ENCODE measurements at regions not wholly inside any gene's neighbourhood (a gene's known extent, or its start where the extent isn't known, plus 50 kb on each side); places are given as distances from the start of the nearest gene placed in this dataset.
A peak's percentile ranks its signal among the peaks of the same experiment; 100 is the strongest.

GRCh38 chr15:61759639-61760038 lies 300.6 kb downstream of the VPS13C start:
- Histone ChIP-seq H3K4me1 (ENCODE audit: control insufficient read depth, insufficient read depth, low read length) (no peaks in the 10 kb centered on the region), H3K4me2 (ENCODE audit: low read length) (no peak overlapping the region), H3K4me3 (ENCODE audit: low read length) (no peak overlapping the region), H3K36me3 (ENCODE audit: insufficient read depth, low read length) (no peaks in the 10 kb centered on the region), H3K9me3 (replicated peaks; ENCODE audit: low read length) (no peaks in the 10 kb centered on the region), H3K9ac (ENCODE audit: low read depth, low read length) (no peak overlapping the region), H3K27me3 (ENCODE audit: control insufficient read depth, insufficient read depth, low read length) (no peaks in the 10 kb centered on the region)

GRCh38 chr15:61756071-61756820 lies 304.0 kb downstream of the VPS13C start:
- H3K4me2 ChIP-seq (ENCODE audit: low read length) = no peak overlapping the region
- H3K4me3 ChIP-seq (ENCODE audit: low read length) = no peak overlapping the region
- H3K4me1 ChIP-seq (ENCODE audit: control insufficient read depth, insufficient read depth, low read length) = no peaks in the 10 kb centered on the region
- H3K9me3 ChIP-seq (replicated peaks; ENCODE audit: low read length) = no peaks in the 10 kb centered on the region
- H3K36me3 ChIP-seq (ENCODE audit: insufficient read depth, low read length) = no peaks in the 10 kb centered on the region
- no peaks in the 10 kb centered on the region for H3K27me3 ChIP-seq (ENCODE audit: control insufficient read depth, insufficient read depth, low read length)
- H3K9ac ChIP-seq (ENCODE audit: low read depth, low read length) = no peak overlapping the region

- no peaks in the 10 kb centered on the region for H3K9me3 ChIP-seq (replicated peaks; ENCODE audit: low read length)
- no peaks in the 10 kb centered on the region for H3K36me3 ChIP-seq (ENCODE audit: insufficient read depth, low read length)
- H3K27me3 ChIP-seq (ENCODE audit: control insufficient read depth, insufficient read depth, low read length) = no peaks in the 10 kb centered on the region
- no peak overlapping the region for H3K9ac ChIP-seq (ENCODE audit: low read depth, low read length)
- no peak overlapping the region for H3K4me3 ChIP-seq (ENCODE audit: low read length)
- no peaks in the 10 kb centered on the region for H3K4me1 ChIP-seq (ENCODE audit: control insufficient read depth, insufficient read depth, low read length)
- H3K4me2 ChIP-seq (ENCODE audit: low read length) = no peak overlapping the region
Measured at GRCh38 chr15:61755467-61755866, 304.8 kb downstream of the VPS13C start.

GRCh38 chr15:61753018-61753710 lies 307.1 kb downstream of the VPS13C start:
- Histone ChIP-seq H3K4me2 (ENCODE audit: low read length) (no peak overlapping the region), H3K36me3 (ENCODE audit: insufficient read depth, low read length) (no peaks in the 10 kb centered on the region), H3K9me3 (replicated peaks; ENCODE audit: low read length) (no peaks in the 10 kb centered on the region), H3K27me3 (ENCODE audit: control insufficient read depth, insufficient read depth, low read length) (no peaks in the 10 kb centered on the region), H3K4me3 (ENCODE audit: low read length) (no peak overlapping the region), H3K9ac (ENCODE audit: low read depth, low read length) (no peak overlapping the region), H3K4me1 (ENCODE audit: control insufficient read depth, insufficient read depth, low read length) (peaks cover 18% of the 10 kb centered on the region)

- Histone ChIP-seq H3K4me3 (ENCODE audit: low read length) (no peak overlapping the region), H3K9ac (ENCODE audit: low read depth, low read length) (no peak overlapping the region), H3K27me3 (ENCODE audit: control insufficient read depth, insufficient read depth, low read length) (no peaks in the 10 kb centered on the region), H3K4me2 (ENCODE audit: low read length) (no peak overlapping the region), H3K4me1 (ENCODE audit: control insufficient read depth, insufficient read depth, low read length) (peaks cover 19% of the 10 kb centered on the region), H3K9me3 (replicated peaks; ENCODE audit: low read length) (no peaks in the 10 kb centered on the region), H3K36me3 (ENCODE audit: insufficient read depth, low read length) (no peaks in the 10 kb centered on the region)
Measured at GRCh38 chr15:61752001-61752400, 308.2 kb downstream of the VPS13C start.

GRCh38 chr15:61750271-61751084 lies 309.8 kb downstream of the VPS13C start:
- Histone ChIP-seq H3K9me3 (replicated peaks; ENCODE audit: low read length) (no peaks in the 10 kb centered on the region), H3K27me3 (ENCODE audit: control insufficient read depth, insufficient read depth, low read length) (no peaks in the 10 kb centered on the region), H3K9ac (ENCODE audit: low read depth, low read length) (no peak overlapping the region), H3K4me1 (ENCODE audit: control insufficient read depth, insufficient read depth, low read length) (peaks cover 19% of the 10 kb centered on the region), H3K36me3 (ENCODE audit: insufficient read depth, low read length) (no peaks in the 10 kb centered on the region), H3K4me2 (ENCODE audit: low read length) (no peak overlapping the region), H3K4me3 (ENCODE audit: low read length) (no peak overlapping the region)

- no peak overlapping the region for H3K4me3 ChIP-seq (ENCODE audit: low read length)
- no peaks in the 10 kb centered on the region for H3K27me3 ChIP-seq (ENCODE audit: control insufficient read depth, insufficient read depth, low read length)
- H3K4me1 ChIP-seq (ENCODE audit: control insufficient read depth, insufficient read depth, low read length) = peaks cover 19% of the 10 kb centered on the region
- H3K9me3 ChIP-seq (replicated peaks; ENCODE audit: low read length) = no peaks in the 10 kb centered on the region
- H3K9ac ChIP-seq (ENCODE audit: low read depth, low read length) = no peak overlapping the region
- no peaks in the 10 kb centered on the region for H3K36me3 ChIP-seq (ENCODE audit: insufficient read depth, low read length)
- peak overlapping the region; percentile 36 for H3K4me2 ChIP-seq (ENCODE audit: low read length)
Measured at GRCh38 chr15:61749169-61749568, 311.1 kb downstream of the VPS13C start.

- no peaks in the 10 kb centered on the region for H3K27me3 ChIP-seq (ENCODE audit: control insufficient read depth, insufficient read depth, low read length)
Measured at GRCh38 chr15:61748529-61748928, 311.7 kb downstream of the VPS13C start.

GRCh38 chr15:61746589-61746988 lies 313.7 kb downstream of the VPS13C start:
- H3K4me2 ChIP-seq (ENCODE audit: low read length) = no peak overlapping the region

More at GRCh38 chr15:61748529-61748928, 311.7 kb downstream of the VPS13C start:
- Histone ChIP-seq H3K4me1 (ENCODE audit: control insufficient read depth, insufficient read depth, low read length) (peaks cover 19% of the 10 kb centered on the region), H3K4me2 (ENCODE audit: low read length) (peak overlapping the region; percentile 36), H3K36me3 (ENCODE audit: insufficient read depth, low read length) (no peaks in the 10 kb centered on the region), H3K9ac (ENCODE audit: low read depth, low read length) (no peak overlapping the region), H3K4me3 (ENCODE audit: low read length) (no peak overlapping the region), H3K9me3 (replicated peaks; ENCODE audit: low read length) (no peaks in the 10 kb centered on the region)

GRCh38 chr15:61743345-61743909 lies 316.8 kb downstream of the VPS13C start:
- Histone ChIP-seq H3K9ac (ENCODE audit: low read depth, low read length) (no peak overlapping the region), H3K9me3 (replicated peaks; ENCODE audit: low read length) (no peaks in the 10 kb centered on the region), H3K36me3 (ENCODE audit: insufficient read depth, low read length) (no peaks in the 10 kb centered on the region), H3K4me2 (ENCODE audit: low read length) (no peak overlapping the region), H3K27me3 (ENCODE audit: control insufficient read depth, insufficient read depth, low read length) (no peaks in the 10 kb centered on the region), H3K4me1 (ENCODE audit: control insufficient read depth, insufficient read depth, low read length) (peaks cover 3% of the 10 kb centered on the region), H3K4me3 (ENCODE audit: low read length) (no peak overlapping the region)

More at GRCh38 chr15:61746589-61746988, 313.7 kb downstream of the VPS13C start:
- no peak overlapping the region for H3K4me3 ChIP-seq (ENCODE audit: low read length)
- no peaks in the 10 kb centered on the region for H3K27me3 ChIP-seq (ENCODE audit: control insufficient read depth, insufficient read depth, low read length)
- H3K4me1 ChIP-seq (ENCODE audit: control insufficient read depth, insufficient read depth, low read length) = peaks cover 19% of the 10 kb centered on the region
- H3K36me3 ChIP-seq (ENCODE audit: insufficient read depth, low read length) = no peaks in the 10 kb centered on the region
- no peaks in the 10 kb centered on the region for H3K9me3 ChIP-seq (replicated peaks; ENCODE audit: low read length)
- H3K9ac ChIP-seq (ENCODE audit: low read depth, low read length) = no peak overlapping the region

GRCh38 chr15:61742591-61742990 lies 317.7 kb downstream of the VPS13C start:
- Histone ChIP-seq H3K27me3 (ENCODE audit: control insufficient read depth, insufficient read depth, low read length) (no peaks in the 10 kb centered on the region), H3K36me3 (ENCODE audit: insufficient read depth, low read length) (no peaks in the 10 kb centered on the region), H3K9me3 (replicated peaks; ENCODE audit: low read length) (no peaks in the 10 kb centered on the region), H3K4me3 (ENCODE audit: low read length) (no peak overlapping the region), H3K4me2 (ENCODE audit: low read length) (no peak overlapping the region), H3K4me1 (ENCODE audit: control insufficient read depth, insufficient read depth, low read length) (no peaks in the 10 kb centered on the region), H3K9ac (ENCODE audit: low read depth, low read length) (no peak overlapping the region)
